ELF-1 (cell line): ENCODE measurements at regions not wholly inside any gene's neighbourhood (a gene's known extent, or its start where the extent isn't known, plus 50 kb on each side); places are given as distances from the start of the nearest gene placed in this dataset.
"Not testable (repeated sequence)": the region's sequence is repeated elsewhere in the genome, so short reads cannot be mapped to it uniquely, and the experiment has no call there.

ENCODE experiments used
- DNase-seq: peaks from one replicate; pipeline ENCODE4 v3.0.0-alpha.2; 2016; ENCODE audit warnings: low read depth, low spot score

- DNase-seq = not testable (repeated sequence)
Observed at GRCh38 chr18:14190776-14191442, 58.7 kb upstream of the ZNF519 start.

GRCh38 chr18:14189858-14190257 lies 57.6 kb upstream of the ZNF519 start:
- DNase-seq = no peak

GRCh38 chr18:14188751-14189406 lies 56.6 kb upstream of the ZNF519 start:
- not testable (repeated sequence) for DNase-seq
